Ascending aorta (tissue), 2 donors: ENCODE measurements at regions not wholly inside any gene's neighbourhood (a gene's known extent, or its start where the extent isn't known, plus 50 kb on each side); places are given as distances from the start of the nearest gene placed in this dataset.

Experiments used
- DNase-seq, 2 donors: peaks; one replicate each; pipeline ENCODE4 v3.0.0-alpha.2; 2019; ENCODE audit warnings: low spot score in 2 of 2
- H3K27ac ChIP-seq, 2 donors: fragments of 200-600 bp; sonication (generic); one replicate each; pipeline ENCODE4 v1.5.1; 2016 to 2017; ENCODE audit warnings: mild to moderate bottlenecking in 1 of 2
- H3K27me3 ChIP-seq: fragments of 200-600 bp; sonication (generic); one replicate; pipeline ENCODE4 v1.5.1; 2017
- H3K36me3 ChIP-seq, 2 donors: fragments of 200-600 bp; sonication (generic); one replicate each; pipeline ENCODE4 v1.5.1; 2016
- H3K4me1 ChIP-seq, 2 donors: fragments of 200-600 bp; sonication (generic); one replicate each; pipeline ENCODE4 v1.5.1; 2016 to 2017; ENCODE audit warnings: mild to moderate bottlenecking in 1 of 2
- H3K4me3 ChIP-seq, 2 donors: fragments of 200-600 bp; sonication (generic); one replicate each; pipeline ENCODE4 v1.5.1; 2016 to 2017; ENCODE audit warnings: mild to moderate bottlenecking in 1 of 2
- H3K9me3 ChIP-seq, 2 donors: fragments of 200-600 bp; sonication (generic); one replicate each; pipeline ENCODE4 v1.5.1; 2016
- intact Hi-C: fragments of 100-400 bp; cut with DNase I; formaldehyde crosslinking; loops from one replicate; pipeline ENCODE4 v1.15.1; 2023
- TF ChIP-seq, protein P1 (sequence below), 3 experiments: fragments of 200-600 bp in 2 of 3; fragments of 450-650 bp in 1 of 3; sonication (generic) in 2 of 3; IDR thresholded peaks; one replicate each; pipeline ENCODE4 v1.5.1; 2016 to 2019; ENCODE audit warnings: antibody characterized with exemption in 3 of 3, mild to moderate bottlenecking in 1 of 3, moderate library complexity in 1 of 3

DNA sequence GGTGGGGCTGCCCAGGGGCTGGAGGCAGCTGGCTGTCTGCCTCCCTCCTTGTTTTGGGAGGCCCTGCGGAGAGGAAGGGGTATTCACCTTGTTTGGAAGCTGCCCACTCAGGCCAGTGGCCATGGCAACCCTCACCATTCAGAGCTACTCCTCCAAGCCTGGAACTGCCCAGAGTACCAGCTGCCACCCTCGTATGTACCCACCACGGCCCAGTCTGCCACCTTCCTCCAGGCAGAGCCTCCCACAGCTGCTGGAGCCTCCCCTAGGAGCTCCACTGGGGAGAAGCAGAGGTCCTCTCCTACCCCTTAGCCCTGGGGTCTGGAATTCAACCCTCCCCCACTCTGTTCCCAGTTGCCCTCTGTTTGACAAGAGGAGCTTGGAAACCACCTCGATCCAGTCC lies 90.7 kb downstream of the AXIN2 start:
- no peak for DNase-seq
- TF ChIP-seq, protein P1, sequence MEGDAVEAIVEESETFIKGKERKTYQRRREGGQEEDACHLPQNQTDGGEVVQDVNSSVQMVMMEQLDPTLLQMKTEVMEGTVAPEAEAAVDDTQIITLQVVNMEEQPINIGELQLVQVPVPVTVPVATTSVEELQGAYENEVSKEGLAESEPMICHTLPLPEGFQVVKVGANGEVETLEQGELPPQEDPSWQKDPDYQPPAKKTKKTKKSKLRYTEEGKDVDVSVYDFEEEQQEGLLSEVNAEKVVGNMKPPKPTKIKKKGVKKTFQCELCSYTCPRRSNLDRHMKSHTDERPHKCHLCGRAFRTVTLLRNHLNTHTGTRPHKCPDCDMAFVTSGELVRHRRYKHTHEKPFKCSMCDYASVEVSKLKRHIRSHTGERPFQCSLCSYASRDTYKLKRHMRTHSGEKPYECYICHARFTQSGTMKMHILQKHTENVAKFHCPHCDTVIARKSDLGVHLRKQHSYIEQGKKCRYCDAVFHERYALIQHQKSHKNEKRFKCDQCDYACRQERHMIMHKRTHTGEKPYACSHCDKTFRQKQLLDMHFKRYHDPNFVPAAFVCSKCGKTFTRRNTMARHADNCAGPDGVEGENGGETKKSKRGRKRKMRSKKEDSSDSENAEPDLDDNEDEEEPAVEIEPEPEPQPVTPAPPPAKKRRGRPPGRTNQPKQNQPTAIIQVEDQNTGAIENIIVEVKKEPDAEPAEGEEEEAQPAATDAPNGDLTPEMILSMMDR (IDR thresholded peaks at IDR 0.05), result no peak
- Histone ChIP-seq H3K9me3 (no peaks in the 10 kb centered on the region), H3K27me3 (no peaks in the 10 kb centered on the region), H3K36me3 (no peaks in the 10 kb centered on the region), H3K4me1 (peaks cover 0 to 19% of the 10 kb centered on the region in 2 donors), H3K27ac (no peak overlapping the region), H3K4me3 (no peak overlapping the region)
- intact Hi-C loops, result loop anchor here (5.0 kb wide), 4 partner anchors 53 to 413 kb away; partner anchors contain the start of gene GNA13

DNA sequence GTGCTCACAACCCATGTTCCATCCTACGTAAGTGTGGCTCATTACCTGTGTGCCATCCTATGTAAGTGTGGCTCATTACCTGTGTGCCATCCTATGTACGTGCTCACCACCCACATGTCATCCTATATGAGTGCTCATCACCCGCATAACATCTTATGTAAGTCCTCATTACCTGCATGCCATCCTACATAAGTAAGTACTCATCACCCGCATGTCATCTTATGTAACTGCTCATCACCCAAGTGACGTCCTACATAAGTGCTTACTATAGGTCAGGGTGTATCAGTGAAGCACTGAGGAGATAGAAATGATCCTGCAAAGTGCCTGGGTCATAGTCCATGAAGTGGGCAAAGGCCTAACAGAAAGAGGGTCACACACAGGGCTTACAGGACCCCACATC lies 93.1 kb downstream of the AXIN2 start:
- TF ChIP-seq, protein P1 (IDR thresholded peaks at IDR 0.05), result no peak
- peaks cover 4 to 16% of the 10 kb centered on the region in 2 donors for H3K4me1 ChIP-seq
- no peaks in the 10 kb centered on the region for H3K9me3 ChIP-seq
- intact Hi-C loops, result loop anchor here (10.0 kb wide), 2 partner anchors 494 to 696 kb away; no protein-coding TSS in a partner anchor
- no peak for DNase-seq
- H3K27ac ChIP-seq, result no peak overlapping the region
- H3K27me3 ChIP-seq, result no peaks in the 10 kb centered on the region
- H3K4me3 ChIP-seq, result no peak overlapping the region
- H3K36me3 ChIP-seq, result no peaks in the 10 kb centered on the region

- TF ChIP-seq, protein P1 (IDR thresholded peaks at IDR 0.05), result no peak
- intact Hi-C loops, result loop anchor here (10.0 kb wide), 2 partner anchors 492 to 698 kb away; no protein-coding TSS in a partner anchor
- no peak for DNase-seq
Observed at GRCh38 chr17:65467156-65467555, 94.3 kb downstream of the AXIN2 start.

DNA sequence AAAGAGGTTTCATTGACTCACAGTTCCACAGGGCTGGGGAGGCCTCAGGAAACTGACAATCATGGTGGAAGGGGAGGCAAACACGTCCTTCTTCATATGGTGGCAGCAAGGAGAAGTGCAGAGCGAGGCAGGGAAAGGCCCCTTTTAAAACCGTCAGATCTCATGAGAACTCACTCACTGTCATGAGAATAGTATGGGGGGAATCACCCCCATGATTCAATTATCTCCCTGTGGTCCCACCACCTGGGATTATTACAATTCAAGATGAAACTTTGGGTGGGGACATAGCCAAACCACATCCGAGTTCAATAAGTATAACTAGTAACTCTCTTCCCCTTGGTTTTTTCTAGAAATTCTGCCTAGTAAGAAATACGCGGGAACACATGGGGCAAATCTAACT lies 94.9 kb downstream of the AXIN2 start:
- H3K27me3 ChIP-seq, result no peaks in the 10 kb centered on the region
- TF ChIP-seq, protein P1 (IDR thresholded peaks at IDR 0.05), result no peak
- no peak for DNase-seq
- no peak overlapping the region for H3K4me3 ChIP-seq
- no peak overlapping the region for H3K27ac ChIP-seq
- no peaks in the 10 kb centered on the region for H3K9me3 ChIP-seq
- intact Hi-C loops, result loop anchor here (10.0 kb wide), 2 partner anchors 492 to 698 kb away; no protein-coding TSS in a partner anchor
- H3K4me1 ChIP-seq, result peaks cover 4 to 9% of the 10 kb centered on the region in 2 donors
- H3K36me3 ChIP-seq, result no peaks in the 10 kb centered on the region

More at GRCh38 chr17:65467156-65467555, 94.3 kb downstream of the AXIN2 start:
- no peaks in the 10 kb centered on the region for H3K36me3 ChIP-seq
- no peak overlapping the region for H3K4me3 ChIP-seq
- peaks cover 4 to 14% of the 10 kb centered on the region in 2 donors for H3K4me1 ChIP-seq
- no peaks in the 10 kb centered on the region for H3K27me3 ChIP-seq
- no peaks in the 10 kb centered on the region for H3K9me3 ChIP-seq
- no peak overlapping the region for H3K27ac ChIP-seq

DNA sequence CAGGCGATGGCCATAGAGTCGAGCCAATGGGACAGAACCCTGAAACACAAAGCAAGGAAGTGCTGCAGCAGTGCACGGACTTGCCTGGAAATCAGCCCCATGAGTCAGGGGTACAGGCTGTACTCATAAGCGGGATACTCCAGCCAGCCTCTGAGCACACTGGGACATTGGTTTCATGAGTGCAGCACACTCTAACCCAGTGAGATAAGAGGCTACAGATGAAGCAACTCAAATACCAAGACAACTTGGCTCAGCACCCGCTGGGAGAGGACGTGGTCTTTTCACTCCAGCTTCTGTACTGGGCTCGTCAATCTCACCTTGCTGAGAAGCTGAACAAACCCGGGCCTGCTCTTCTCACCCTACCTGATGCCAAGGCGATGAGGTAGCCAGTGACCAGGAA lies 98.2 kb downstream of the AXIN2 start:
- Histone ChIP-seq H3K4me1 (peaks cover 4 to 18% of the 10 kb centered on the region in 2 donors), H3K4me3 (no peak overlapping the region), H3K36me3 (no peaks in the 10 kb centered on the region), H3K27ac (peak overlapping the region; percentile 68 to 73), H3K27me3 (no peaks in the 10 kb centered on the region), H3K9me3 (no peaks in the 10 kb centered on the region)
- intact Hi-C loops, result loop anchor here (1.0 to 10.0 kb wide), 5 partner anchors 9 to 702 kb away; partner anchors contain the start of gene AXIN2
- DNase-seq, result peak; percentile 71 to 93
- TF ChIP-seq, protein P1 (IDR thresholded peaks at IDR 0.05), result no peak
